Neural progenitor cell (in vitro differentiated cells): ENCODE measurements at regions not wholly inside any gene's neighbourhood (a gene's known extent, or its start where the extent isn't known, plus 50 kb on each side); places are given as distances from the start of the nearest gene placed in this dataset.

Experiments
- DNase-seq: peaks from one replicate; pipeline ENCODE4 v3.0.0-alpha.2; 2016; ENCODE audit warnings: low spot score
- H2AFZ ChIP-seq: fragments of 200-600 bp; sonication (generic); replicated peaks from 2 replicates; pipeline ENCODE4 v1.6.1; 2016; ENCODE audit warnings: antibody characterized with exemption
- H3F3A ChIP-seq: fragments of 200-600 bp; sonication (generic); 2 replicates; pipeline ENCODE4 v1.6.1; 2016; ENCODE audit warnings: antibody characterized with exemption, low read depth
- H3K27ac ChIP-seq: fragments of 200-600 bp; sonication (generic); 2 replicates; pipeline ENCODE4 v1.5.1; 2016; ENCODE audit warnings: mild to moderate bottlenecking
- H3K27me3 ChIP-seq: fragments of 200-600 bp; sonication (generic); 2 replicates; pipeline ENCODE4 v1.6.1; 2016; ENCODE audit warnings: mild to moderate bottlenecking, moderate library complexity
- H3K36me3 ChIP-seq: fragments of 200-600 bp; sonication (generic); 2 replicates; pipeline ENCODE4 v1.5.1; 2016
- H3K4me1 ChIP-seq: fragments of 200-600 bp; sonication (generic); 2 replicates; pipeline ENCODE4 v1.6.1; 2016; ENCODE audit warnings: mixed run types
- H3K4me2 ChIP-seq: fragments of 200-600 bp; sonication (generic); 2 replicates; pipeline ENCODE4 v1.6.1; 2016
- H3K4me3 ChIP-seq: fragments of 200-600 bp; sonication (generic); 2 replicates; pipeline ENCODE4 v1.5.1; 2016
- H3K79me2 ChIP-seq: fragments of 200-600 bp; sonication (generic); 2 replicates; pipeline ENCODE4 v1.6.1; 2016; ENCODE audit warnings: low read depth
- H3K9ac ChIP-seq: fragments of 200-600 bp; sonication (generic); 2 replicates; pipeline ENCODE4 v1.6.1; 2016
- H3K9me3 ChIP-seq: fragments of 200-600 bp; sonication (generic); 2 replicates; pipeline ENCODE4 v1.5.1; 2016; ENCODE audit warnings: low read depth
- H4K20me1 ChIP-seq: fragments of 200-600 bp; sonication (generic); 2 replicates; pipeline ENCODE4 v1.6.1; 2016; ENCODE audit warnings: low read depth
- H3K27ac Mint-ChIP-seq: 3 replicates; pipeline ENCODE4 v1.8.0; 2021; ENCODE audit warnings: mixed read lengths
- H3K27me3 Mint-ChIP-seq: 2 replicates; pipeline ENCODE4 v1.8.0; 2022; ENCODE audit warnings: low read depth, mild to moderate bottlenecking, inconsistent platforms, moderate library complexity, mixed read lengths; ENCODE audit not compliant: insufficient read depth
- H3K36me3 Mint-ChIP-seq: 3 replicates; pipeline ENCODE4 v1.8.0; 2021; ENCODE audit warnings: mixed read lengths
- H3K4me1 Mint-ChIP-seq: 3 replicates; pipeline ENCODE4 v1.8.0; 2021; ENCODE audit warnings: mixed read lengths
- H3K4me3 Mint-ChIP-seq: 3 replicates; pipeline ENCODE4 v1.8.0; 2021; ENCODE audit warnings: mild to moderate bottlenecking, moderate library complexity, mixed read lengths
- H3K9me3 Mint-ChIP-seq: 3 replicates; pipeline ENCODE4 v1.8.0; 2020; ENCODE audit warnings: mixed read lengths
- EZH2 ChIP-seq: fragments of 200-600 bp; sonication (generic); IDR thresholded peaks from 2 replicates; pipeline ENCODE4 v1.6.1; 2017; ENCODE audit warnings: antibody characterized with exemption, mild to moderate bottlenecking, moderate library complexity
- EZH2phosphoT487 ChIP-seq: fragments of 200-600 bp; sonication (generic); IDR thresholded peaks from 2 replicates; pipeline ENCODE4 v1.6.1; 2017; ENCODE audit warnings: antibody characterized with exemption
- TF ChIP-seq, protein P1 (sequence below): fragments of 200-600 bp; sonication (generic); IDR thresholded peaks from 2 replicates; pipeline ENCODE4 v1.5.1; 2017; ENCODE audit warnings: antibody characterized with exemption, mild to moderate bottlenecking

DNA sequence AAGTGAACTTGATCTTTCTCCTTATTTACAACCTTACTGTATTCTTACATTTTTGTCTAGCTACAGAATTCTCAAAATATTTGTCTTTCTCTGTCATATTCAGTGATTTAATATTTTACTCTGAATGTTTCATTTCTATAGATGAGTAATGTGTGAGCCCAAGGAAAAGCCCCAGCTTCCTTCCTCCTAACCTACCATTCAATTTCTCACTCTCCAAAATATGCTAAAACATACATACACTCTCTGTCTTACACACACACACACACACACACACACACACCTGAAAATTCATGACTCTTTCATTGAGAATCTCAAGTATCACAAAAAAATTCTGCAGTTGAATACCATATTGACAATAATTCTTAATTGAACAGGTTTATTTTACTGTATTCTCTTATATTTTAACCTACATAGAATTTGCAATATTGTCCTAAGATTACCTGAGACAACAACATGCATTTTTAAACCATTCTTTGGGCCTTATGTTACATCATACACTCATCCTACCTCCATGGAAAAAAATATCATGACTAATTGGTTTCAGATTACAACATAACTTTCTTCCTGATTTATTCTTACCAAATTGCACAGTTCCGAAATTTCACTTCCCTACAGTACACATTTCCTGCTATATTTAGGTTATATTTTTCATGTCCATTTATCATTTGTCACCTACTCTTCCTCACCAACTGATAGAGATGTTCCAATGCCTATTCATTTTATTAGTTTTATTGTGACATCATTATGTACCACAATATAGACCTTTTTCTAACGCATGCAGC is 1965.6 kb upstream of the PCDH20 start:
- no peak for TF ChIP-seq EZH2phosphoT487
- TF ChIP-seq, protein P1, sequence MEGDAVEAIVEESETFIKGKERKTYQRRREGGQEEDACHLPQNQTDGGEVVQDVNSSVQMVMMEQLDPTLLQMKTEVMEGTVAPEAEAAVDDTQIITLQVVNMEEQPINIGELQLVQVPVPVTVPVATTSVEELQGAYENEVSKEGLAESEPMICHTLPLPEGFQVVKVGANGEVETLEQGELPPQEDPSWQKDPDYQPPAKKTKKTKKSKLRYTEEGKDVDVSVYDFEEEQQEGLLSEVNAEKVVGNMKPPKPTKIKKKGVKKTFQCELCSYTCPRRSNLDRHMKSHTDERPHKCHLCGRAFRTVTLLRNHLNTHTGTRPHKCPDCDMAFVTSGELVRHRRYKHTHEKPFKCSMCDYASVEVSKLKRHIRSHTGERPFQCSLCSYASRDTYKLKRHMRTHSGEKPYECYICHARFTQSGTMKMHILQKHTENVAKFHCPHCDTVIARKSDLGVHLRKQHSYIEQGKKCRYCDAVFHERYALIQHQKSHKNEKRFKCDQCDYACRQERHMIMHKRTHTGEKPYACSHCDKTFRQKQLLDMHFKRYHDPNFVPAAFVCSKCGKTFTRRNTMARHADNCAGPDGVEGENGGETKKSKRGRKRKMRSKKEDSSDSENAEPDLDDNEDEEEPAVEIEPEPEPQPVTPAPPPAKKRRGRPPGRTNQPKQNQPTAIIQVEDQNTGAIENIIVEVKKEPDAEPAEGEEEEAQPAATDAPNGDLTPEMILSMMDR, result no peak
- TF ChIP-seq EZH2, result no peak
- H3K79me2 ChIP-seq, result no peaks in the 10 kb centered on the region
- Mint-ChIP-seq H3K9me3 (peaks cover 6% of the 10 kb centered on the region), H3K27ac (no peak overlapping the region), H3K36me3 (no peaks in the 10 kb centered on the region), H3K4me3 (no peak overlapping the region), H3K4me1 (no peaks in the 10 kb centered on the region), H3K27me3 (peaks cover 2% of the 10 kb centered on the region)
- no peaks in the 10 kb centered on the region for H3F3A ChIP-seq
- no peaks in the 10 kb centered on the region for H3K27me3 ChIP-seq
- H3K36me3 ChIP-seq, result no peaks in the 10 kb centered on the region
- no peaks in the 10 kb centered on the region for H3K9me3 ChIP-seq
- no peak overlapping the region for H3K27ac ChIP-seq
- no peak overlapping the region for H3K4me3 ChIP-seq
- H4K20me1 ChIP-seq, result no peaks in the 10 kb centered on the region
- H2AFZ ChIP-seq, result no peak overlapping the region
- no peak overlapping the region for H3K9ac ChIP-seq
- no peak overlapping the region for H3K4me2 ChIP-seq
- DNase-seq, result no peak
- H3K4me1 ChIP-seq, result no peaks in the 10 kb centered on the region

DNA sequence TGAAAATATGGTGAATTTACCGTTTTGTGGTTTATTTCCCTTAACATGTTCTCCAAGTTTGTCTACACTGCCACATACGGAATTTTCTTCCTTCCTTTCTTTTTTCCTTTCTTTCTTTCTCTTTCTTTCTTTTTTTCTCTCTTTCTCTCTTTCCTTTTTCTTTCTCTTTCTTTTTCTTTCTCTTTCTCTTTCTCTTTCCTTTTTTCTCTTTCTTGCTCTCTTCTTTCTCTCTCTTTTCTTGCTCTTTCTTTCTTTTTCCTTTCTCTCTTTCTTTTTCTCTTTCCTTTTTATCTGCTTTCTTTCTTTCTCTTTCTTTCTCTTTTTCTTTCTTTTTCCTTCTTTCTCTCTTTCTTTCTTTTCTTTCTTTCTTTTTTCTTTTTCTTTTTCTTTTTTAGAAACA is 1962.3 kb upstream of the PCDH20 start:
- Mint-ChIP-seq H3K27me3 (peaks cover 2% of the 10 kb centered on the region), H3K4me3 (no peak overlapping the region), H3K27ac (no peak overlapping the region), H3K9me3 (peaks cover 6% of the 10 kb centered on the region), H3K36me3 (no peaks in the 10 kb centered on the region), H3K4me1 (no peaks in the 10 kb centered on the region)
- H3K9me3 ChIP-seq, result no peaks in the 10 kb centered on the region
- H3K27ac ChIP-seq, result no peak overlapping the region
- H3K36me3 ChIP-seq, result no peaks in the 10 kb centered on the region
- no peak overlapping the region for H3K9ac ChIP-seq
- H2AFZ ChIP-seq, result no peak overlapping the region
- no peak for DNase-seq
- TF ChIP-seq, protein P1, result no peak
- TF ChIP-seq EZH2 (no peak), EZH2phosphoT487 (no peak)
- H3K27me3 ChIP-seq, result no peaks in the 10 kb centered on the region
- no peak overlapping the region for H3K4me3 ChIP-seq
- no peaks in the 10 kb centered on the region for H4K20me1 ChIP-seq
- no peaks in the 10 kb centered on the region for H3F3A ChIP-seq
- no peak overlapping the region for H3K4me2 ChIP-seq
- no peaks in the 10 kb centered on the region for H3K79me2 ChIP-seq
- H3K4me1 ChIP-seq, result no peaks in the 10 kb centered on the region

DNA sequence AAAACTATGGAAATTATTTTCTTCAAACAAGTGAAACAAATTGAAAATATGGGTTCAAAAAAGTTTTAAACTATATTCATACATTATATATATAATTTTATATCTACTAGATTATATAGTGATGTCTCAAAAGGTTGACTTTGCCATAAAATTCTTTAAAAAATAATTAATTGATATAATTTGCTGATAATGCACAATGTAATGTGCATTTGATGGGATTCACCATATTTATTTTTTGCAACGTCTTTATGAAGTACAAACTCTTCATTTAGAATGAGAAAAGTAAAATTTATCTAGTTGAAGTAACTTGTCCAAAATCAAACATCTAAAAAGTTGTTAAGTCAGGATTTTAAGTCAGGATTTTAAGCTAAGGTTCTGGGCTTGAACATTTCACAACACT is 1954.5 kb upstream of the PCDH20 start:
- H3K27me3 Mint-ChIP-seq, result peaks cover 3% of the 10 kb centered on the region
- H3K4me1 ChIP-seq, result no peaks in the 10 kb centered on the region
- no peaks in the 10 kb centered on the region for H3K27me3 ChIP-seq
- H4K20me1 ChIP-seq, result no peaks in the 10 kb centered on the region
- H3K4me3 ChIP-seq, result no peak overlapping the region
- no peak overlapping the region for H3K4me3 Mint-ChIP-seq
- H3K27ac ChIP-seq, result no peak overlapping the region
- H3K79me2 ChIP-seq, result no peaks in the 10 kb centered on the region
- H3K9me3 ChIP-seq, result no peaks in the 10 kb centered on the region
- no peak overlapping the region for H3K9ac ChIP-seq
- no peaks in the 10 kb centered on the region for H3K4me1 Mint-ChIP-seq
- H3K4me2 ChIP-seq, result no peak overlapping the region
- TF ChIP-seq EZH2phosphoT487 (no peak), EZH2 (no peak)
- TF ChIP-seq, protein P1, result no peak
- no peaks in the 10 kb centered on the region for H3F3A ChIP-seq
- no peaks in the 10 kb centered on the region for H3K36me3 Mint-ChIP-seq
- H3K36me3 ChIP-seq, result no peaks in the 10 kb centered on the region
- no peak for DNase-seq
- no peaks in the 10 kb centered on the region for H3K9me3 Mint-ChIP-seq
- H2AFZ ChIP-seq, result no peak overlapping the region
- no peak overlapping the region for H3K27ac Mint-ChIP-seq
